Erythroblast (primary cell): ENCODE measurements at regions not wholly inside any gene's neighbourhood (a gene's known extent, or its start where the extent isn't known, plus 50 kb on each side); places are given as distances from the start of the nearest gene placed in this dataset.

Experiments used
- GATA1 ChIP-seq: IDR thresholded peaks from 2 replicates; pipeline ENCODE4 v1.6.1; 2011; ENCODE audit warnings: low read depth, mild to moderate bottlenecking, control low read depth, low read length, moderate library complexity
- POLR2A ChIP-seq: IDR thresholded peaks from 2 replicates; pipeline ENCODE4 v1.6.1; 2011; ENCODE audit warnings: mild to moderate bottlenecking, low read length

- TF ChIP-seq GATA1 (no peak), POLR2A (no peak)
These were observed 892.6 kb downstream of the TBC1D22A start for GRCh38 chr22:47654922-47655491.
